HepG2 (cell line): ENCODE measurements at regions not wholly inside any gene's neighbourhood (a gene's known extent, or its start where the extent isn't known, plus 50 kb on each side); places are given as distances from the start of the nearest gene placed in this dataset.

Source experiments
- ATF1 ChIP-seq: IDR thresholded peaks from 2 replicates; pipeline ENCODE4 v1.6.1; 2016; ENCODE audit warnings: mild to moderate bottlenecking, control low read depth
- ATF3 ChIP-seq: sonication (generic); formaldehyde crosslinking; IDR thresholded peaks from 2 replicates; pipeline ENCODE4 v1.4.0; 2020; ENCODE audit warnings: missing genetic modification reagents
- DMTF1 ChIP-seq: sonication (generic); formaldehyde crosslinking; IDR thresholded peaks from 2 replicates; pipeline ENCODE4 v1.4.0; 2020; ENCODE audit warnings: mild to moderate bottlenecking, missing genetic modification reagents
- DNMT1 ChIP-seq: sonication (generic); formaldehyde crosslinking; IDR thresholded peaks from 2 replicates; pipeline ENCODE4 v1.5.1; 2020; ENCODE audit warnings: mild to moderate bottlenecking, missing genetic modification reagents
- FOXP1 ChIP-seq, 2 experiments: fragments of 450-650 bp in 1 of 2; IDR thresholded peaks; 2 replicates each; pipeline ENCODE4 v1.6.1; 2017 to 2018; ENCODE audit warnings: antibody characterized with exemption in 1 of 2
- MIER3 ChIP-seq: IDR thresholded peaks from 2 replicates; pipeline ENCODE4 v1.6.1; 2016; ENCODE audit warnings: missing compliant biosample characterization, borderline replicate concordance
- NFYB ChIP-seq: sonication (generic); formaldehyde crosslinking; IDR thresholded peaks from 2 replicates; pipeline ENCODE4 v1.4.0; 2020; ENCODE audit warnings: missing genetic modification reagents
- PBX2 ChIP-seq: IDR thresholded peaks from 2 replicates; pipeline ENCODE4 v1.6.1; 2016; ENCODE audit warnings: control low read depth
- PHB2 ChIP-seq: fragments of 450-650 bp; IDR thresholded peaks from 2 replicates; pipeline ENCODE4 v1.6.1; 2018; ENCODE audit not compliant: partially characterized antibody
- PLRG1 ChIP-seq: fragments of 450-650 bp; conservative IDR thresholded peaks from 2 replicates; pipeline ENCODE4 v1.6.1; 2016
- POGK ChIP-seq: sonication (generic); formaldehyde crosslinking; conservative IDR thresholded peaks from 2 replicates; pipeline ENCODE4 v1.8.0; 2022; ENCODE audit warnings: mild to moderate bottlenecking, moderate library complexity, missing genetic modification reagents
- PTBP1 ChIP-seq: fragments of 200-400 bp; formaldehyde crosslinking; IDR thresholded peaks from 2 replicates; pipeline ENCODE4 v1.6.1; 2018; ENCODE audit warnings: low read length, low read depth; ENCODE audit not compliant: poor library complexity, severe bottlenecking
- SOX13 ChIP-seq, 3 experiments: fragments of 450-650 bp in 1 of 3; sonication (generic) in 1 of 3; formaldehyde crosslinking in 1 of 3; IDR thresholded peaks in 2 of 3; conservative IDR thresholded peaks in 1 of 3; 2 replicates each; pipeline versions ENCODE4 v1.5.0 to v1.6.1; 2016 to 2020; ENCODE audit warnings: antibody characterized with exemption in 1 of 3, mild to moderate bottlenecking in 1 of 3, missing compliant biosample characterization in 1 of 3, missing genetic modification reagents in 1 of 3, moderate library complexity in 1 of 3
- SOX6 ChIP-seq, 2 experiments: fragments of 450-650 bp in 1 of 2; sonication (generic) in 1 of 2; formaldehyde crosslinking in 1 of 2; IDR thresholded peaks; 2 replicates each; pipeline versions ENCODE4 v1.4.0 to v1.6.1; 2017 to 2020; ENCODE audit warnings: antibody characterized with exemption in 1 of 2, mild to moderate bottlenecking in 1 of 2, missing genetic modification reagents in 1 of 2
- TBX3 ChIP-seq: fragments of 450-650 bp; IDR thresholded peaks from 2 replicates; pipeline ENCODE4 v1.6.1; 2017; ENCODE audit warnings: antibody characterized with exemption, mild to moderate bottlenecking, inconsistent platforms, borderline replicate concordance
- TEF ChIP-seq: sonication (generic); formaldehyde crosslinking; IDR thresholded peaks from 2 replicates; pipeline ENCODE4 v1.5.0; 2020; ENCODE audit warnings: missing genetic modification reagents
- ZFAT ChIP-seq: sonication (generic); formaldehyde crosslinking; conservative IDR thresholded peaks from 2 replicates; pipeline ENCODE4 v1.8.1; 2023; ENCODE audit warnings: missing genetic modification reagents, inconsistent platforms
- ZNF260 ChIP-seq: sonication (generic); formaldehyde crosslinking; IDR thresholded peaks from 2 replicates; pipeline ENCODE4 v1.4.0; 2020; ENCODE audit warnings: missing genetic modification reagents, low read depth, mild to moderate bottlenecking, borderline replicate concordance
- ZNF670 ChIP-seq: sonication (generic); formaldehyde crosslinking; IDR thresholded peaks from 2 replicates; pipeline ENCODE4 v1.8.0; 2022; ENCODE audit warnings: mild to moderate bottlenecking, missing genetic modification reagents, borderline replicate concordance
- ZNF703 ChIP-seq: sonication (generic); formaldehyde crosslinking; IDR thresholded peaks from 2 replicates; pipeline ENCODE4 v1.5.1; 2020; ENCODE audit warnings: missing genetic modification reagents, mild to moderate bottlenecking, moderate library complexity, borderline replicate concordance
- ZNF839 ChIP-seq: sonication (generic); formaldehyde crosslinking; IDR thresholded peaks from 2 replicates; pipeline ENCODE4 v1.4.0; 2020; ENCODE audit warnings: missing genetic modification reagents, mild to moderate bottlenecking, borderline replicate concordance

GRCh38 chr2:222795450-222796357 is 65.1 kb upstream of the ACSL3 start (continued):
- TF ChIP-seq SOX6 (IDR thresholded peaks at IDR 0.05): no peak
- TF ChIP-seq SOX6 (CRISPR knock-in tag; IDR thresholded peaks at IDR 0.05): peak; percentile 94
- TF ChIP-seq PHB2: no peak
- no peak for TF ChIP-seq ZFAT (CRISPR knock-in tag)
- peak; percentile 77; the same call in 1 of the 2 replicates for TF ChIP-seq MIER3 (CRISPR knock-in tag)
- TF ChIP-seq ZNF670: peak; percentile 73; the same call in 1 of the 2 replicates
- no peak for TF ChIP-seq PTBP1
- peak; percentile 15; the same call in 1 of the 2 replicates for TF ChIP-seq PBX2 (CRISPR knock-in tag)
- peak; percentile 41; the same call in 1 of the 2 replicates for TF ChIP-seq FOXP1 (IDR thresholded peaks at IDR 0.05)
- peak; percentile 94; the same call in 1 of the 2 replicates for TF ChIP-seq FOXP1 (CRISPR knock-in tag; IDR thresholded peaks at IDR 0.05)
- 0 out of 2 replicates have a peak, but pooled peaks have one; percentile 11 for TF ChIP-seq POGK (CRISPR knock-in tag)
- TF ChIP-seq ATF3 (CRISPR knock-in tag): peak; percentile 58; the same call in 1 of the 2 replicates
- TF ChIP-seq ZNF839: no peak
- peak; percentile 98 for TF ChIP-seq TBX3
- TF ChIP-seq TEF (CRISPR knock-in tag): no peak
- TF ChIP-seq DMTF1 (CRISPR knock-in tag): no peak
- TF ChIP-seq SOX13 (IDR thresholded peaks at IDR 0.05): peak; percentile 93
- peak; percentile 49 to 99; a peak in 2 of 4 replicates for TF ChIP-seq SOX13 (CRISPR knock-in tag; conservative IDR thresholded peaks at IDR 0.05 in 1 of 2, IDR thresholded peaks at IDR 0.05 in 1 of 2)
- TF ChIP-seq ATF1: no peak; the same call in 1 of the 2 replicates
- no peak for TF ChIP-seq ZNF260 (CRISPR knock-in tag)
- TF ChIP-seq ZNF703: 0 out of 2 replicates have a peak, but pooled peaks have one; percentile 7
- TF ChIP-seq PLRG1: no peak
- no peak for TF ChIP-seq DNMT1 (CRISPR knock-in tag)
- TF ChIP-seq NFYB: no peak
